ENCODE measurements at regions not wholly inside any gene's neighbourhood (a gene's known extent, or its start where the extent isn't known, plus 50 kb on each side); places are given as distances from the start of the nearest gene placed in this dataset.
A peak's percentile ranks its signal among the peaks of the same experiment; 100 is the strongest.
"Not testable (repeated sequence)": the region's sequence is repeated elsewhere in the genome, so short reads cannot be mapped to it uniquely, and the experiment has no call there.

GRCh38 chr12:25424211-25424731, 128.8 kb downstream of the LMNTD1 start:
- DNase-seq = no peak

GRCh38 chr12:25423355-25424050, 129.6 kb downstream of the LMNTD1 start:
- no peak for DNase-seq

- DNase-seq = no peak
These were observed 130.8 kb downstream of the LMNTD1 start for GRCh38 chr12:25422241-25422640.

GRCh38 chr12:25421651-25422167, 131.4 kb downstream of the LMNTD1 start:
- no peak for DNase-seq

GRCh38 chr12:25420116-25420515, 133.0 kb downstream of the LMNTD1 start:
- DNase-seq = no peak

- DNase-seq = no peak
These were observed 133.5 kb downstream of the LMNTD1 start for GRCh38 chr12:25419595-25419994.

GRCh38 chr12:25417071-25417470, 136.0 kb downstream of the LMNTD1 start:
- DNase-seq = no peak

GRCh38 chr12:25416516-25416915, 136.6 kb downstream of the LMNTD1 start:
- DNase-seq = no peak

- DNase-seq = no peak
These were observed 138.1 kb downstream of the LMNTD1 start for GRCh38 chr12:25415004-25415403.

- DNase-seq = no peak
These were observed 140.3 kb downstream of the LMNTD1 start for GRCh38 chr12:25412735-25413134.

- no peak for DNase-seq
These were observed 148.1 kb downstream of the LMNTD1 start for GRCh38 chr12:25404955-25405354.

- DNase-seq = no peak
These were observed 151.0 kb upstream of the KRAS start for GRCh38 chr12:25401547-25402345.

- DNase-seq = no peak
These were observed 146.3 kb upstream of the KRAS start for GRCh38 chr12:25397001-25397400.

- no peak for DNase-seq
These were observed 144.5 kb upstream of the KRAS start for GRCh38 chr12:25395227-25395626.

- not testable (repeated sequence) for DNase-seq
These were observed 144.0 kb upstream of the KRAS start for GRCh38 chr12:25394775-25395174.

- DNase-seq = no peak
These were observed 143.3 kb upstream of the KRAS start for GRCh38 chr12:25394025-25394424.

- not testable (repeated sequence) for DNase-seq
These were observed 140.6 kb upstream of the KRAS start for GRCh38 chr12:25391346-25391745.

GRCh38 chr12:25388183-25388582, 137.5 kb upstream of the KRAS start:
- no peak for DNase-seq

GRCh38 chr12:25387732-25388050, 137.0 kb upstream of the KRAS start:
- DNase-seq = no peak

GRCh38 chr12:25386831-25387731, 136.4 kb upstream of the KRAS start:
- DNase-seq = peak in 45 of 51 donors; percentile 3 to 89 (median 59)

GRCh38 chr12:25384893-25385248, 134.1 kb upstream of the KRAS start:
- DNase-seq = no peak

Data from hypothalamus (tissue), 51 donors.